Mammary epithelial cell (primary cell): ENCODE measurements at regions not wholly inside any gene's neighbourhood (a gene's known extent, or its start where the extent isn't known, plus 50 kb on each side); places are given as distances from the start of the nearest gene placed in this dataset.

Experiments
- CTCF ChIP-seq, 2 donors: IDR thresholded peaks in 1 of 2; conservative IDR thresholded peaks in 1 of 2; 2 replicates each; pipeline ENCODE4 v1.5.1; 2011 to 2012; ENCODE audit warnings: inconsistent platforms in 2 of 2, low read length in 2 of 2, mild to moderate bottlenecking in 2 of 2, control low read depth in 1 of 2, low read depth in 1 of 2; ENCODE audit not compliant: insufficient read depth in 1 of 2; ENCODE audit errors: extremely low read depth in 1 of 2
- EZH2 ChIP-seq: IDR thresholded peaks from 2 replicates; pipeline ENCODE4 v1.6.1; 2012; ENCODE audit warnings: low read length, inconsistent platforms, borderline replicate concordance

GRCh38 chr4:159026329-159026728, 76.5 kb upstream of the RAPGEF2 start:
- no peak for TF ChIP-seq CTCF (conservative IDR thresholded peaks at IDR 0.05 in 1 of 2, IDR thresholded peaks at IDR 0.05 in 1 of 2; ENCODE audit: extremely low read depth in 1 of 2, insufficient read depth in 1 of 2, low read depth in 1 of 2, low read length in 2 of 2)
- TF ChIP-seq EZH2 = no peak
